GM21737 (cell line): ENCODE measurements at regions not wholly inside any gene's neighbourhood (a gene's known extent, or its start where the extent isn't known, plus 50 kb on each side); places are given as distances from the start of the nearest gene placed in this dataset.

Experiments
- ATAC-seq: cut with Tn5 transposase; IDR thresholded peaks from one replicate; pipeline ENCODE4 v1.9.1; 2021; ENCODE audit warnings: mild to moderate bottlenecking, moderate library complexity; ENCODE audit not compliant: unreplicated experiment

GRCh38 chr5:14090755-14091154, 52.4 kb upstream of the TRIO start:
- ATAC-seq = no peak

GRCh38 chr5:14090290-14090689, 52.9 kb upstream of the TRIO start:
- ATAC-seq = no peak

GRCh38 chr5:14089198-14089597, 53.9 kb upstream of the TRIO start:
- no peak for ATAC-seq

GRCh38 chr5:14086261-14086660, 56.9 kb upstream of the TRIO start:
- no peak for ATAC-seq

- ATAC-seq = no peak
Measured at GRCh38 chr5:14082973-14083372, 60.2 kb upstream of the TRIO start.

- no peak for ATAC-seq
Measured at GRCh38 chr5:14082523-14082922, 60.6 kb upstream of the TRIO start.

GRCh38 chr5:14081791-14082190, 61.4 kb upstream of the TRIO start:
- no peak for ATAC-seq

GRCh38 chr5:14078716-14079115, 64.4 kb upstream of the TRIO start:
- ATAC-seq = no peak

GRCh38 chr5:14077501-14077900, 65.6 kb upstream of the TRIO start:
- ATAC-seq = no peak

- ATAC-seq = no peak
Measured at GRCh38 chr5:14076561-14076960, 66.6 kb upstream of the TRIO start.

- no peak for ATAC-seq
Measured at GRCh38 chr5:14075937-14076336, 67.2 kb upstream of the TRIO start.

GRCh38 chr5:14071433-14071832, 71.7 kb upstream of the TRIO start:
- no peak for ATAC-seq

GRCh38 chr5:14069021-14069420, 74.1 kb upstream of the TRIO start:
- no peak for ATAC-seq

GRCh38 chr5:14068136-14068535, 75.0 kb upstream of the TRIO start:
- ATAC-seq = no peak

- no peak for ATAC-seq
Measured at GRCh38 chr5:14066326-14066725, 76.8 kb upstream of the TRIO start.

- ATAC-seq = no peak
Measured at GRCh38 chr5:14064841-14065240, 78.3 kb upstream of the TRIO start.

GRCh38 chr5:14063691-14064090, 79.5 kb upstream of the TRIO start:
- no peak for ATAC-seq

- ATAC-seq = no peak
Measured at GRCh38 chr5:14063138-14063537, 80.0 kb upstream of the TRIO start.

GRCh38 chr5:14062178-14062577, 81.0 kb upstream of the TRIO start:
- ATAC-seq = no peak

GRCh38 chr5:14061106-14061505, 82.0 kb upstream of the TRIO start:
- no peak for ATAC-seq

GRCh38 chr5:14060218-14060617, 82.9 kb upstream of the TRIO start:
- no peak for ATAC-seq

GRCh38 chr5:14059810-14060209, 83.3 kb upstream of the TRIO start:
- ATAC-seq = no peak

- no peak for ATAC-seq
Measured at GRCh38 chr5:14057289-14057688, 85.9 kb upstream of the TRIO start.

GRCh38 chr5:14056039-14056438, 87.1 kb upstream of the TRIO start:
- ATAC-seq = no peak
